Activated naive CD4-positive, alpha-beta T cell treated with anti-CD3 and anti-CD28 coated beads, Interleukin-2, amount 10 ng/mL, durations not matched to agents 7 days and 5 days (primary cell): ENCODE measurements at regions not wholly inside any gene's neighbourhood (a gene's known extent, or its start where the extent isn't known, plus 50 kb on each side); places are given as distances from the start of the nearest gene placed in this dataset.
"Not testable (repeated sequence)": the region's sequence is repeated elsewhere in the genome, so short reads cannot be mapped to it uniquely, and the experiment has no call there.

Experiments used
- CTCF ChIA-PET: fragments of 350-600 bp; sonication (Branson Sonifier 250); formaldehyde crosslinking; loops from one replicate; lab custom pipeline; 2021; ENCODE audit warnings: antibody characterized with exemption; lab: Charles Lee
- DNase-seq: peaks from one replicate; pipeline ENCODE4 v3.0.0-alpha.2; 2020
- H3K27ac Mint-ChIP-seq: one replicate; pipeline ENCODE4 v1.8.0; 2021; ENCODE audit warnings: mild to moderate bottlenecking, moderate library complexity, mixed read lengths
- H3K27me3 Mint-ChIP-seq: one replicate; pipeline ENCODE4 v1.8.0; 2021; ENCODE audit warnings: mild to moderate bottlenecking, mixed read lengths
- H3K36me3 Mint-ChIP-seq: one replicate; pipeline ENCODE4 v1.8.0; 2021; ENCODE audit warnings: mixed read lengths
- H3K4me1 Mint-ChIP-seq: one replicate; pipeline ENCODE4 v1.8.0; 2021; ENCODE audit warnings: mixed read lengths
- H3K4me3 Mint-ChIP-seq: one replicate; pipeline ENCODE4 v1.8.0; 2021; ENCODE audit warnings: mild to moderate bottlenecking, moderate library complexity, mixed read lengths
- H3K9me3 Mint-ChIP-seq: one replicate; pipeline ENCODE4 v1.8.0; 2021; ENCODE audit warnings: mixed read lengths

DNA sequence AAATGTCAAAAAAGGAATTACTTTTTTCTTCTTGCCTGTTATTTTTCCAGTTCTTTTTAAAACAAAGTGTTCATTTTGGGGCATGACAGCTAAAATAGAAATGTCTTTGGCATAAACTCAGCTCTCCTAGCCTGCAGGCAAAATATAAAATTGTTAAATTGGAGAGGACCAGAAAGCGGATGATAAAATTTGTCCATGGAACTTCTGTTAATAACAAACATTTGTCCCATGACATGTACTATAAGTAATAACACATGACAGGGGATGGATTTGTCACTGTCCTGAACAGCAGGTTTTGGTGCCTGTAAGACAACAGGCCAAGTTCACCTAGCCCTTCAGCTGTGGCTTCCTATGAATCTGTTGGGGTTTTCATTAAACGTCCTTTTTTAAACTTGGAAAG is 184.0 kb upstream of the TTC29 start:
- CTCF ChIA-PET, result no interaction called here
- Mint-ChIP-seq H3K27ac (no peak overlapping the region), H3K27me3 (no peaks in the 10 kb centered on the region), H3K4me3 (no peak overlapping the region), H3K4me1 (no peaks in the 10 kb centered on the region), H3K36me3 (no peaks in the 10 kb centered on the region), H3K9me3 (no peaks in the 10 kb centered on the region)
- DNase-seq, result no peak

DNA sequence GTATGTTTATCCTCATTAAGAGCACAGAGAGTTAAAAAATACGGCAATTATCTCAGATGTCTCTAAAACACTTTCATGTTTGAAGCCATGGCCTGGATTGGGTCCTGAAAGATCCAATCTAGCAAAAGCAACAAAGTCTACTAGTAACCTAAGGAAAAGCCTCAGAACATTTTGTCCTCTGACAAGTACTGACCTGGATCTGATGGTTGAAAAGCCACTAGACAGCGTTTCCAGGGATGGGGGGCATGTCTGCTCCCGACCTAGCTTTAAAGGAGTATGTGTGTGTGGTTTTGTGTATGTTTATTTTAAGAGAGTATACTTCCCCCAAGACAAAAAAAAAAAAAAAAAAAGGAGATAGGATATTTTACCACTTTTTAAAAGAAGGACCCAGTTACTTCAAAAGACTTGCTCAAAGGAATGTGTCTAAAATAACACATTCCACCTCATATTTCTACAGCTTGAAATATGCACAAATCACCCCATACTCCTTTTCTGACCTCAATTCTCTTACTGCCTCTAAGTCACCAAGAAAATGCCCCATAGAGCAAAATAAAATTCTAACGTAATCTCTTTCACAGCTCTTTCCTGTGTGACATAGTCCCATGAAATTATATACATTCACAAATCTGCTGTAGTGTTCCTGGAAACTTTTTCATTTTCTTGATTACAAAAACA is 189.0 kb upstream of the TTC29 start:
- Mint-ChIP-seq H3K27ac (no peak overlapping the region), H3K27me3 (peaks cover 4% of the 10 kb centered on the region), H3K4me1 (no peaks in the 10 kb centered on the region), H3K9me3 (no peaks in the 10 kb centered on the region), H3K4me3 (no peak overlapping the region), H3K36me3 (no peaks in the 10 kb centered on the region)
- CTCF ChIA-PET, result no interaction called here
- DNase-seq, result no peak

DNA sequence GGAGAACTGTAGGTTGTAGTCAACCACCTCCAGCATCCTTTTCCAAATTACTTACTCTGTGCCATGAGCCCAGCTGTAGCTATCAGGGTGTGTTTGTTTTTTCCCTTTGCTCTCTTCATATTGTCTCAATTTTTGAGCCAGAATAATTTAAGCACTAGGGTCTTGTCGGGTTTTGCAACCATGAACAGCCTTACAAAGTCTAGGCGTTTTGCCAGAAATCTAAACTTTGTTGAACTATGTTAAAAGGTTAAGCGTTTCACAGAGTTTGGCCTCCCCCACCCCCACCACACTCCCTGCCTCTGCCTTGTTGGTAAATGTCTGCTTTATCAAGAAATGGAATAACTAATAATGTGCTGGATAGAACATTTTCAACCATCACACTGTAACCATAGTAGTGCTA is 190.6 kb upstream of the TTC29 start:
- Mint-ChIP-seq H3K27ac (no peak overlapping the region), H3K36me3 (no peaks in the 10 kb centered on the region), H3K27me3 (peaks cover 4% of the 10 kb centered on the region), H3K4me3 (no peak overlapping the region), H3K9me3 (no peaks in the 10 kb centered on the region), H3K4me1 (no peaks in the 10 kb centered on the region)
- no peak for DNase-seq
- CTCF ChIA-PET, result no interaction called here

DNA sequence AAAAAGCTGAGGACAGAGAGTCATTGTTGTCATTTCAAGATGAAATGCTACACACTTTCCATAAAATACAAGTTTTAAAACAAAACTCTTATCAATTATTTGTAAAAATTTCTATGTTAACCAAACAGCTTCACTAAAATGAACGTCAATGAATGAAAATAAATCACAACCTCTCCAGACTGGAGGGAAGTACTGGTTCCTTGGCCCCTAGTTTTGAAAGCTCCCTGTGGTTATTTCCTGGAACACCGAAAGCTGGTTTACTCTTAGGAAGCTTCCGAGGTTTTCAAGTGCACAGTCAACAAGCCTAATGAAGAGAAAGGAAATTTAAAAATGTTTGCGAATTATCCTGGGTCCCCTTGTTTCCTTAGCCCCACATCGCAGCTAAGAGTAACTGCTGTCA is 191.1 kb upstream of the TTC29 start:
- no peaks in the 10 kb centered on the region for H3K4me1 Mint-ChIP-seq
- H3K27me3 Mint-ChIP-seq, result peaks cover 4% of the 10 kb centered on the region
- no peaks in the 10 kb centered on the region for H3K36me3 Mint-ChIP-seq
- H3K9me3 Mint-ChIP-seq, result no peaks in the 10 kb centered on the region
- H3K4me3 Mint-ChIP-seq, result no peak overlapping the region
- CTCF ChIA-PET, result no interaction called here
- H3K27ac Mint-ChIP-seq, result no peak overlapping the region
- no peak for DNase-seq

DNA sequence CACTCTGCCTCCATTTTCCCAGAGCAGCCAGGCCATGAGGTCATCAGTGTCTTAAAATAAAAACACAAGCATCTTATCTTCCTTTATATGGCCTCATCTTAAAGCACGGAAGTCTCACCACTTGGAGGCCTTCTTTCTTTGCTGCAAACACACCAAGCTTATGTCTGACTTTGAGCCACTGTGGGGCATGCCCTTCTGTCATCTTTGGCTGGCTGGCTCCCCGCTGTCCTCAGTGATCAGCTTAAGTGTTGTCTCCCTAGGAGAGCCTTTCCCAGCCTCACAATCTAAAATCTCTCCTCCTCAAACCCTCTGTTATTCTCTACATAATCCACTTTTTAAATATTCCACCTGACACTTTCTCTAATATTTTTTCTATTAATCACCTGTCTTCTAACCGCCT is 191.6 kb upstream of the TTC29 start:
- CTCF ChIA-PET, result no interaction called here
- DNase-seq, result no peak
- Mint-ChIP-seq H3K4me3 (no peak overlapping the region), H3K27me3 (peaks cover 4% of the 10 kb centered on the region), H3K9me3 (no peaks in the 10 kb centered on the region), H3K4me1 (no peaks in the 10 kb centered on the region), H3K27ac (no peak overlapping the region), H3K36me3 (no peaks in the 10 kb centered on the region)

DNA sequence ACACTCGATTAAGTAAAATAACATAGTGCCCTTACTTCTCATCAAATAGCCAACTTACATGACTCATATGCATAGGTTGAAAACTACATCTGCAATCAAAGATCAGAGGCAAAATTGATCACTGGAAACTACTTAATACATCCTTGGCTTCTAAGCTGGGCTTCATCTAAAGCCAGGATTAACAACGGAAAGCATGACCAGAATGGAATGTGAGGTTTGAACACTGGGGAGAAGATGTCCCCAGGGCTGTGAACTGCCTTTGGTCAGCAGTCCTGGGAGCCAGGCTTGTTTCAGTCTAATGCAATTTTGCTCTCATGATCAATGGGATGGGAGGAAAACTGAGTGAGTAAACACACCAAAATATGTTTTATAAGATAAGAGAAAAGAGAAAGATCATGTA is 192.5 kb upstream of the TTC29 start:
- no peaks in the 10 kb centered on the region for H3K4me1 Mint-ChIP-seq
- H3K9me3 Mint-ChIP-seq, result no peaks in the 10 kb centered on the region
- no peaks in the 10 kb centered on the region for H3K36me3 Mint-ChIP-seq
- H3K4me3 Mint-ChIP-seq, result no peak overlapping the region
- DNase-seq, result no peak
- no peak overlapping the region for H3K27ac Mint-ChIP-seq
- H3K27me3 Mint-ChIP-seq, result peaks cover 4% of the 10 kb centered on the region
- CTCF ChIA-PET, result no interaction called here

DNA sequence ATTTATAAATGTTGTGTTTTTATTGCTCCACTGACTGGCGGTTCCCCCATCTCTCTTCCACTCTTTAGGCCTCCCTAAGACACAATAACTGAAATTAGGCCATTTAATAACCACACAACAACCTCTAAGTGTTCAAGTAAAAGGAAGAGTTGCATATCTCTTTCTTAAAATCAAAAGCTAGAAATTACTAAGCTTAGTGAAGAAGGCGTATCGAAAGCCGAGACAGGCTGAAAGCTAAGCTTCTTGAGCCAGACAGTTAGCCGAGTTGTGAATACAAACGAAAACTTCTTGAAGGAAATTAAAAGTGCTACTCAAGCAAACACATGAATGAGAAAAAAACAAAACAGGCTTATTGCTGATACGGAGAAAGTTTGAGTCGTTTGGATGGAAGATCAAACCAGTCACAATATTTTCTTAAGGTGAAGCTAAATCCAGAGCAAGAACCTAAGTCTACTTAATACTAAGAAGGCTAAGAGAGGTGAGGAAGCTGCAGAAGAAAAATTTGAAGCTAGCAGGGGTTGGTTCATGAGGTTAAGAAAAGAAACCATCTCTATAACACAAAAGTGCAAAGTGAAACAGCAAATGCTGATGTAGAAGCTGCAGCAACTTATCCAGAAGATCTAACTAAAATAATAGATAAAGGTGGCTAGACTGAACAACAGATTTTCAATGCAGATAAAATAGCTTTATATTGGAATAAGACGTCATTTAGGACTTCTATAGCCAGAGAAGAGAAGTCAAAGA is 194.0 kb upstream of the TTC29 start:
- no peaks in the 10 kb centered on the region for H3K36me3 Mint-ChIP-seq
- CTCF ChIA-PET, result no interaction called here
- no peak overlapping the region for H3K4me3 Mint-ChIP-seq
- DNase-seq, result no peak
- no peak overlapping the region for H3K27ac Mint-ChIP-seq
- no peaks in the 10 kb centered on the region for H3K4me1 Mint-ChIP-seq
- no peaks in the 10 kb centered on the region for H3K9me3 Mint-ChIP-seq
- H3K27me3 Mint-ChIP-seq, result peaks cover 4% of the 10 kb centered on the region

DNA sequence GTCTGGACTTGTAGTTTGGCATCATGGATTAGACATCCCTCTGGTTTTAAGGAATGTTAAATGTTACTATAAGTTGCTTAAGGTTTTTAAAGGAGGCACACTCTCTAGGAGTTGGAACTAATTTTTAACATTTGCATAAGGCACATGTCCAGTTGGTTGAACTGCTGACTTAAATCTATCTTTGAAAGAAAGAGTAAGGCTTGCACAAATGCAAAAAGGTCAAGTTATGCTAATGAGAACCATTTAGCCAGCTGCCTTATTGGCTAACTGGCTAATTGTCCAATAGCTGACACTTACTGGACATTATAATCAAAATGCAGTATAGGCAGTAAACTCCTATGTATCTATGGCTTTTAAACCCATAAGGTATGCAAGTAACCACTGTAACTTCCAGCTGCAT is 206.1 kb upstream of the TTC29 start:
- Mint-ChIP-seq H3K36me3 (no peaks in the 10 kb centered on the region), H3K27ac (no peak overlapping the region), H3K27me3 (peaks cover 3% of the 10 kb centered on the region), H3K4me1 (no peaks in the 10 kb centered on the region), H3K9me3 (no peaks in the 10 kb centered on the region), H3K4me3 (no peak overlapping the region)
- DNase-seq, result no peak
- CTCF ChIA-PET, result interaction anchor here (0.8 kb wide), 1 partner anchor 10 kb away, joined by 3 read pairs; no protein-coding TSS in a partner anchor

DNA sequence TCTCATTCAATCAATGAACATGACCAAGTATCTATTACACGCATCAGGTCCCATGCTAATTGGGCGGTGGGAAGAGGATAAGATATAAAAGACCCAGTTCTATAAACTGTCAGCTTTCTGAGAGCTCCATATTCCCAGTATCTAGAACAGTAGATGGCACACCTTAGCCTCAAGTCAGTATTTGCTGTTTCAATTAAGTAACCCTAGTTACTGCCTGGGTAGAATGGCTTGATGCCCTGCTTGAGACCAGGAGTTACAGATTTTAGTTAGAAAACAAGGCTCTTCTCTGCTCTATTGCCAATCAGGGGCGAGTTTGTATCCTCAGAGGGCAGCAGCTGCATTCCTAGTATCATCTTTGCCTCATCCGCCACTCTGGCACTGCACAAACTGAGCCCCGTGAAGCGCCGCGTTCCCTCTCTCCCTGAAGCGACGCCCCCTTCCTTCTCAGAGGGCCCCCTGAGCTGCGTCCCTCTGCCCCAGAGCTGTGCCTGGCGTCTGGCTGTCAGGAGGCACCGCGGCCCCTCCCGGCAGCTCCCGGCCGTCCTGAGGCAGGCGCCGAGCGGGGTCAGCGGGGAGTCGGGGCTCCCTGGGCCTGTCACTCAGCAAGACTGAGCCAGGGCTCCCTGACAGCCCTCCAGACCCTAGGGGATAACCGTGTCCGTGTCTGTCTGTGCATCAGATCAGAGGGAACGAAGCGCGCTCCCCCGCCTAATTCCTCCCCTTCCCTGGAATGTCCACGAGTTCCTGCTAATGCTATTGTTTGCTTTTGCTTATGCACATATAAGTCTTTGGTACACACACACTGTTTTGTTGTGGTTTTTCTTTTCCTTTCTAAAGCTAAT is 212.4 kb upstream of the TTC29 start:
- H3K4me3 Mint-ChIP-seq, result no peak overlapping the region

DNA sequence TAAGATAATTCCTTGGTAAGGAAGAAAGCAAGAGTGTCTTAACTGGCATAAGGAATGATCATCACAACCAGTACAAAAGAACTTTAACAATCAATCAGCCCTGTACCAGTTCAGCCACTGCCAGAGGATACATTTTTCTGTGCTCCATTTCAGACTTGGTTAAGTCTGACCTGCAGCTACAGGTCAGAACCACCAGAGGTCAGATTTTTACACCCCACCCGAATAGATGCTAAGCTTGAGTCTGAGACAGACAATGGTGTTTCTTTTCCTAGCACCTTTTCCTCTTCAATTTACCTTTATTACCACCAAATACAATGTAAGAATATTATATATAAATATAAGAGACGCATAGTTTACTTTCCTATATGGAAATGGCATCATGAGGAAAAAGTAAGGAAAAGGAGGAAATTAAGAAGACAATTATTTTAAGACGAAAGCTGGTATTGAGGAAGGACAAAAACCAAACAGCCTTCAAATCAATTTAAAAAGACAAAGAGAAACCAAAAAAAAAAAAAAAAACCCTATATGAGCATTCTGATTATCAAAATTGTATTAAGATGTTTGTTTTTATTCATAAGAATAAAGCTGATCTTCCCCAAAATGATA is 215.3 kb upstream of the TTC29 start:
- Mint-ChIP-seq H3K36me3 (no peaks in the 10 kb centered on the region), H3K27ac (no peak overlapping the region), H3K27me3 (peaks cover 21% of the 10 kb centered on the region), H3K4me1 (no peaks in the 10 kb centered on the region), H3K4me3 (no peak overlapping the region), H3K9me3 (no peaks in the 10 kb centered on the region)
- CTCF ChIA-PET, result interaction anchor here (0.6 to 1.6 kb wide), 3 partner anchors 35 to 1235 kb away, joined by 3 to 7 read pairs (median 3); no protein-coding TSS in a partner anchor
- DNase-seq, result no peak

More for the DNA sequence above, 212.4 kb upstream of the TTC29 start:
- no peaks in the 10 kb centered on the region for H3K4me1 Mint-ChIP-seq
- H3K9me3 Mint-ChIP-seq, result no peaks in the 10 kb centered on the region
- H3K27ac Mint-ChIP-seq, result no peak overlapping the region
- DNase-seq, result no peak
- CTCF ChIA-PET, result interaction anchor here (0.7 kb wide), 1 partner anchor 607 kb away, joined by 3 read pairs; no protein-coding TSS in a partner anchor
- no peaks in the 10 kb centered on the region for H3K36me3 Mint-ChIP-seq
- peaks cover 21% of the 10 kb centered on the region for H3K27me3 Mint-ChIP-seq

DNA sequence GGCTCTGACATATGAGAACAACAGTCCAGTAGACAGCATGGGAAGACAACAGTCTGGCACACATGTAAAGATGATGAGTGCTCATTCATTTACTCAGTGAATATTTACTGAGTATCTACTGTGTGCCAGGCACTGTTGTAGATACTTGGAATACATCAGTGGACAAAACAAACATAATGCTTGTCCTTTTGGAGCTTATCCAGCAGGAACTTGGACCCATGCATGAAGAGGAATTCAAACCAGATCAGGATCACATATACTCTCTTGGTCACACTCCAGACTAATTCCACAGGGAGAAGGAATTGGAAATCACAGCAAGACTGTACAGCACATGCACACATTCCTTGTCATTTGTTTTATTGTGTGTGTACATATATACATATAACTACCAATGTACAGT is 217.6 kb upstream of the TTC29 start:
- Mint-ChIP-seq H3K27me3 (peaks cover 4% of the 10 kb centered on the region), H3K27ac (no peak overlapping the region), H3K4me3 (no peak overlapping the region), H3K4me1 (no peaks in the 10 kb centered on the region), H3K9me3 (no peaks in the 10 kb centered on the region), H3K36me3 (no peaks in the 10 kb centered on the region)
- CTCF ChIA-PET, result interaction anchor here (0.9 kb wide), 1 partner anchor 703 kb away, joined by 3 read pairs; no protein-coding TSS in a partner anchor
- DNase-seq, result no peak

DNA sequence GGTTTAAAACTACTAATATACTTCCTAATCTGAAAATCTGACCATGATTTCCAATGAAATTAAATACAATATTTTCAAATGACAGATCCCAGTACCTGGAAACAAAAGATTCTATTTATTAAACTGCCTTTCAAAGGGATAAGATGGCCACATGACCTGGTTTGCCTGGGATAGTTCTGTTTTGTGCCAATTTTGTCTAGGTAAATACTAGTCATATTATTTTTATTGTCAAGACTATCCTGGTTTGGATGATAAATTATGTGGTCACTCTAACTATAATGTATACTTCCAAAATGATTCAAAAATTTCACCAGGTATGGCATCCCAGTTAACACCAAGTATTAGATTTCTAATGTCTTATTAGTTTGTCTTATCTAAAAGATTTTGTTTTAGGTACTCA is 222.5 kb upstream of the TTC29 start:
- H3K27me3 Mint-ChIP-seq, H3K4me1 Mint-ChIP-seq, DNase-seq, CTCF ChIA-PET, H3K9me3 Mint-ChIP-seq, H3K4me3 Mint-ChIP-seq, H3K27ac Mint-ChIP-seq, H3K36me3 Mint-ChIP-seq: not testable (repeated sequence)

DNA sequence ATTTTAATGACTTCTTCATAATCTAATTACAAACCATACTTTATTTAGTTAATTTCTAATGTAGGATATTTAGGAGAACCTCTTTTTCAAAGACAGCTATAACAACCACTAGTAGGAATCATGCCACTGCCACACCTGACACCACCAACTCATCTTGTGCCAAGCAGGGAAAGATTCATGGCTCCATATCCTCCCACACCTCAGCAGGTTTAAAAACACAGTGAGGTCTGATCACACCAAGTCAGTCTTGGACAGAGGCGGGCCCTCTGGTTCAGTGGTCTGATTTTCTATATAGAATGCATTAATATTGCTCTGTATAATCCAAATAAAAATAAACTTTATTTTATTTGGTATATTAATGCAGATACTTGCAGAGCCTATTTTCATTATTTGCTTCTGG is 227.7 kb upstream of the TTC29 start:
- CTCF ChIA-PET, result no interaction called here
- H3K27ac Mint-ChIP-seq, result no peak overlapping the region
- no peak overlapping the region for H3K4me3 Mint-ChIP-seq

DNA sequence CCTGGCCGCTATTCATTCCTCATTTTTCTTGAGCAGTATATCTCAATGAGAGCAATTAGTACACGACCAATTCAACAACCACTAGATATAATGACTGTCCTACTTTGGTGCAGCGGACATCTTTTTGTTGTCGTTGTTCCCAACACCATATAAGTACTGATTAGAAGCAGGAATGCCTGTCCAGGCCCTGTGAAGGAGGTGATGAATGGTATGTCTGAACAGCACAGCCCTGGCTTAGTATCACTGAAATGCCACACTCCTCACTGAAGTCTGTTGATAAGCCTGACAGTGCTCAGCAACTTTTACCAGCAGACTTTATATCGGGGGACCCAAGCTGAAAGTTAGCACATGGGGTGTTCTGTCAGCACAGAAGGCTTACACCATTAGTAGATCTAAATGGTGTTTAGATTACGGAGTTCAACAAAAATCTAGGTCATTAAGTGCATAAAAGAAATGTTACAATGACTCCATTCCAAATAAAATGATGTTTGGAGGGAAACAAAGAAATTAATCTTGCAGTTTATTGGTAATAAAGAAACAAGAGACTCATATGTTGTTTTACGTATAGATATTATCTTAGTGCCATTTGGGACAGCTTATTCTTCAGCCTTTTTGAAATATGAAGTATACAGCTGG is 228.3 kb upstream of the TTC29 start:
- H3K36me3 Mint-ChIP-seq, result no peaks in the 10 kb centered on the region
- CTCF ChIA-PET, result no interaction called here
- no peaks in the 10 kb centered on the region for H3K27me3 Mint-ChIP-seq
- H3K4me3 Mint-ChIP-seq, result no peak overlapping the region
- H3K4me1 Mint-ChIP-seq, result no peaks in the 10 kb centered on the region
- H3K9me3 Mint-ChIP-seq, result no peaks in the 10 kb centered on the region
- no peak for DNase-seq
- no peak overlapping the region for H3K27ac Mint-ChIP-seq

More for the DNA sequence above, 227.7 kb upstream of the TTC29 start:
- Mint-ChIP-seq H3K27me3 (no peaks in the 10 kb centered on the region), H3K36me3 (no peaks in the 10 kb centered on the region), H3K9me3 (no peaks in the 10 kb centered on the region), H3K4me1 (no peaks in the 10 kb centered on the region)
- DNase-seq, result no peak
